SK-N-SH (cell line): ENCODE measurements at regions not wholly inside any gene's neighbourhood (a gene's known extent, or its start where the extent isn't known, plus 50 kb on each side); places are given as distances from the start of the nearest gene placed in this dataset.

ENCODE experiments used
- CTCF ChIA-PET: fragments of 300-600, 350-600 bp; formaldehyde crosslinking; extraction: SDS; loops from one replicate; lab custom pipeline; 2021; lab: Yijun Ruan, JAX
- POLR2A ChIA-PET: fragments of 350-600 bp; sonication (Branson Sonifier 250); formaldehyde crosslinking; extraction: SDS; loops from one replicate; lab custom pipeline; 2020; ENCODE audit warnings: antibody characterized with exemption, inconsistent platforms; lab: Yijun Ruan, JAX
- DNase-seq: peaks from one replicate; pipeline ENCODE4 v3.0.0; 2012
- H2AFZ ChIP-seq: fragments of 200-600 bp; sonication (generic); 2 replicates; pipeline ENCODE4 v1.8.1; 2016; ENCODE audit warnings: antibody characterized with exemption, mild to moderate bottlenecking, low read depth
- H3F3A ChIP-seq: fragments of 200-600 bp; sonication (generic); replicated peaks from 2 replicates; pipeline ENCODE3; 2016; ENCODE audit warnings: antibody characterized with exemption, mild to moderate bottlenecking; ENCODE audit not compliant: insufficient read depth
- H3K27ac ChIP-seq, 2 experiments: fragments of 200-500 bp in 1 of 2; fragments of 200-600 bp in 1 of 2; sonication (Bioruptor generic) in 1 of 2; sonication (generic), shearing (Covaris generic) in 1 of 2; 2 replicates each; pipeline versions ENCODE4 v1.5.1 to v1.6.1; 2014 to 2016; ENCODE audit warnings: low read depth in 2 of 2, inconsistent platforms in 1 of 2, low read length in 1 of 2, mild to moderate bottlenecking in 1 of 2, mixed read lengths in 1 of 2
- H3K27me3 ChIP-seq: fragments of 200-600 bp; sonication (generic), shearing (Covaris generic); 2 replicates; pipeline ENCODE4 v1.6.1; 2016; ENCODE audit warnings: mixed run types; ENCODE audit not compliant: insufficient read depth
- H3K36me3 ChIP-seq, 2 experiments: fragments of 200-500 bp in 1 of 2; fragments of 200-600 bp in 1 of 2; sonication (Bioruptor generic) in 1 of 2; sonication (generic) in 1 of 2; replicated peaks in 1 of 2; 2 replicates each; pipeline versions ENCODE3 to v1.5.1; 2014 to 2016; ENCODE audit warnings: low read length in 1 of 2, mild to moderate bottlenecking in 1 of 2; ENCODE audit not compliant: insufficient read depth in 2 of 2, control insufficient read depth in 1 of 2
- H3K4me1 ChIP-seq, 2 experiments: fragments of 200-500 bp in 1 of 2; fragments of 200-600 bp in 1 of 2; sonication (Bioruptor generic) in 1 of 2; sonication (generic), shearing (Covaris generic) in 1 of 2; 2 replicates each; pipeline versions ENCODE4 v1.5.1 to v1.6.1; 2014 to 2016; ENCODE audit warnings: low read depth in 1 of 2, low read length in 1 of 2, mixed run types in 1 of 2; ENCODE audit not compliant: insufficient read depth in 2 of 2, control insufficient read depth in 1 of 2
- H3K4me2 ChIP-seq: fragments of 200-600 bp; sonication (generic), shearing (Covaris generic); 2 replicates; pipeline ENCODE4 v1.6.1; 2017; ENCODE audit warnings: mixed run types
- H3K4me3 ChIP-seq, 2 experiments: fragments of 200-500 bp in 1 of 2; fragments of 200-600 bp in 1 of 2; sonication (Bioruptor generic) in 1 of 2; sonication (generic), shearing (Covaris generic) in 1 of 2; 2 replicates each; pipeline versions ENCODE4 v1.5.1 to v1.8.1; 2014 to 2016; ENCODE audit warnings: low read depth in 2 of 2, inconsistent platforms in 1 of 2, low read length in 1 of 2, mild to moderate bottlenecking in 1 of 2, mixed read lengths in 1 of 2, moderate library complexity in 1 of 2
- H3K79me2 ChIP-seq: fragments of 200-600 bp; sonication (generic); 2 replicates; pipeline ENCODE4 v1.8.1; 2017; ENCODE audit warnings: mild to moderate bottlenecking; ENCODE audit not compliant: insufficient read depth
- H3K9ac ChIP-seq: fragments of 200-600 bp; sonication (generic); 2 replicates; pipeline ENCODE4 v1.6.1; 2017; ENCODE audit warnings: mixed run types
- H3K9me2 ChIP-seq: fragments of 200-600 bp; sonication (generic); 2 replicates; pipeline ENCODE4 v1.6.1; 2017; ENCODE audit warnings: mixed run types
- H3K9me3 ChIP-seq: fragments of 200-600 bp; sonication (generic); 2 replicates; pipeline ENCODE4 v1.6.1; 2017; ENCODE audit warnings: mixed run types, mild to moderate bottlenecking, moderate library complexity
- H4K20me1 ChIP-seq: fragments of 200-600 bp; sonication (generic); 2 replicates; pipeline ENCODE4 v1.6.1; 2017; ENCODE audit warnings: mild to moderate bottlenecking, mixed run types; ENCODE audit not compliant: insufficient read depth
- EP300 ChIP-seq, 2 experiments: IDR thresholded peaks; 2 replicates each; pipeline versions ENCODE4 v1.4.0 to v1.6.1; 2012; ENCODE audit warnings: borderline replicate concordance in 1 of 2, low read depth in 1 of 2, low read length in 1 of 2
- FOXJ3 ChIP-seq: sonication (generic); formaldehyde crosslinking; IDR thresholded peaks from 2 replicates; pipeline ENCODE4 v1.5.1; 2020; ENCODE audit warnings: mild to moderate bottlenecking, missing genetic modification reagents
- GABPA ChIP-seq: IDR thresholded peaks from 2 replicates; pipeline ENCODE4 v1.4.0; 2012; ENCODE audit warnings: low read depth, mild to moderate bottlenecking
- GATA2 ChIP-seq: sonication (generic); formaldehyde crosslinking; IDR thresholded peaks from 2 replicates; pipeline ENCODE4 v1.5.0; 2020; ENCODE audit warnings: mild to moderate bottlenecking, missing genetic modification reagents
- MAX ChIP-seq: IDR thresholded peaks from 2 replicates; pipeline ENCODE4 v1.4.0; 2012; ENCODE audit warnings: low read depth
- MEF2A ChIP-seq: IDR thresholded peaks from 2 replicates; pipeline ENCODE4 v1.4.0; 2012; ENCODE audit warnings: low read depth, borderline replicate concordance
- MXI1 ChIP-seq: IDR thresholded peaks from 2 replicates; pipeline ENCODE4 v1.6.1; 2012; ENCODE audit warnings: mild to moderate bottlenecking, low read depth, low read length, improper control_type of control experiment
- NRF1 ChIP-seq: IDR thresholded peaks from 2 replicates; pipeline ENCODE4 v1.6.1; 2012; ENCODE audit warnings: low read depth, mild to moderate bottlenecking, low read length
- SMC3 ChIP-seq: IDR thresholded peaks from 2 replicates; pipeline ENCODE4 v1.6.1; 2012; ENCODE audit warnings: low read depth, low read length, improper control_type of control experiment
- TAF1 ChIP-seq: IDR thresholded peaks from 2 replicates; pipeline ENCODE4 v1.6.1; 2012; ENCODE audit warnings: low read depth, mild to moderate bottlenecking, low read length, moderate library complexity, borderline replicate concordance
- TEAD4 ChIP-seq: IDR thresholded peaks from 2 replicates; pipeline ENCODE4 v1.4.0; 2012; ENCODE audit warnings: mild to moderate bottlenecking, borderline replicate concordance; ENCODE audit not compliant: insufficient read depth
- YY1 ChIP-seq: IDR thresholded peaks from 2 replicates; pipeline ENCODE4 v1.4.0; 2012; ENCODE audit warnings: low read depth, mild to moderate bottlenecking
- WGBS: methylation state at CpG from one replicate; pipeline ENCODE4 v1.1.6; 2017; ENCODE audit warnings: low lambda C conversion rate; 5-methylcytosine and 5-hydroxymethylcytosine counted together
- TF ChIP-seq, protein P1 (sequence below): fragments of 150-350 bp; IDR thresholded peaks from 2 replicates; pipeline ENCODE4 v1.6.1; 2016; ENCODE audit warnings: mild to moderate bottlenecking, low read depth, low read length

GRCh38 chr3:3356846-3357245 lies 177.4 kb upstream of the CRBN start (continued):
- TF ChIP-seq, protein P1, sequence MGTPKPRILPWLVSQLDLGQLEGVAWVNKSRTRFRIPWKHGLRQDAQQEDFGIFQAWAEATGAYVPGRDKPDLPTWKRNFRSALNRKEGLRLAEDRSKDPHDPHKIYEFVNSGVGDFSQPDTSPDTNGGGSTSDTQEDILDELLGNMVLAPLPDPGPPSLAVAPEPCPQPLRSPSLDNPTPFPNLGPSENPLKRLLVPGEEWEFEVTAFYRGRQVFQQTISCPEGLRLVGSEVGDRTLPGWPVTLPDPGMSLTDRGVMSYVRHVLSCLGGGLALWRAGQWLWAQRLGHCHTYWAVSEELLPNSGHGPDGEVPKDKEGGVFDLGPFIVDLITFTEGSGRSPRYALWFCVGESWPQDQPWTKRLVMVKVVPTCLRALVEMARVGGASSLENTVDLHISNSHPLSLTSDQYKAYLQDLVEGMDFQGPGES, result no peak

DNA sequence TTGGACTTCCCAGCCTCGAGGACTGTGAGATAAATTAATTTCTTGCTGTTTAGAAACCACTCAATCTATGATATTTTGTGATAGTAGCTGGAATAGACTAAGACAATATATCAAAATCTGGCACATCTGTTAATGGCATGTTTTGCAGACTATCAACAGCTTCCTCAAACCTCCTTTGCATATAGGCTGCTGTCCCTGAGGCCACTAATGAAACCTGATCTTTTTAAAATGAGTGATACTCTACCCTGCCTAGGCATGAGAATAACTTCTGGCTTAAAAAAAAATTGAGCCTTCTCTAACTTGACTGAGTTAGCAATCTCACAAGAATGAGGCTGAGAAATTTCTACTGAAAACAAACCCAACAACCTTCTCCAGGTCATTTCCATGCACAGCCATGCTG lies 176.0 kb upstream of the CRBN start:
- Histone ChIP-seq H3K9ac (no peak overlapping the region), H3K36me3 (no peaks in the 10 kb centered on the region), H2AFZ (no peak overlapping the region), H3K9me2 (no peaks in the 10 kb centered on the region), H3K27me3 (no peaks in the 10 kb centered on the region), H3K27ac (no peak overlapping the region), H3K9me3 (no peaks in the 10 kb centered on the region), H4K20me1 (no peaks in the 10 kb centered on the region), H3K79me2 (no peaks in the 10 kb centered on the region), H3F3A (no peaks in the 10 kb centered on the region), H3K4me2 (no peak overlapping the region), H3K4me3 (no peak overlapping the region), H3K4me1 (no peaks in the 10 kb centered on the region)
- no peak for TF ChIP-seq GABPA
- no peak for TF ChIP-seq GATA2 (CRISPR knock-in tag)
- no peak for TF ChIP-seq TEAD4
- TF ChIP-seq YY1, result no peak
- no peak for TF ChIP-seq MEF2A
- no peak for TF ChIP-seq MXI1
- TF ChIP-seq FOXJ3 (CRISPR knock-in tag), result no peak
- no peak for TF ChIP-seq MAX
- TF ChIP-seq NRF1, result no peak
- TF ChIP-seq EP300 (IDR thresholded peaks at IDR 0.05; ENCODE audit: borderline replicate concordance in 1 of 2, low read depth in 1 of 2, low read length in 1 of 2), result no peak
- DNase-seq, result no peak
- WGBS, result 5% methylated on average over 1 of the region's 1 CpG
- ChIA-PET POLR2A (no interaction called here), CTCF (interaction anchor here (0.7 kb wide), 1 partner anchor 724 kb away, joined by 3 read pairs; no protein-coding TSS in a partner anchor)

DNA sequence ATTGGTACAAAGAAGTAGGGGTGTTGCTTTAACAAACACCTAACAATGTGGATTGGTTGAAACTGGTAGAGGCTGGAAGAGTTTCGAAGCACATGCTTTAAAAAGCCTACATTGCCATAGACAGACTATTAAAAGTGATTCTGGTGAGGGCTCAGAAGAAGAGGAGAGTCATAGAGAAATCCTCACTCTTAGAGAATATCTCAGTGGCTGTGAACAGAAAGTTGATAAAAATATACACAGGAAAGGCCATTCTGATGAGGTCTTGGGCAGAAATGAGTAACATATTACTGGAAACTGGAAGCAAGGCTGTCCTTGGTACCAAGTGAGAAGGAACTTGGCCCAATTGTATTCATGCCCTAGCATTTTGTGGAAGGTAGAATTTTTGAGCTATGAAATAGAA lies 173.7 kb upstream of the CRBN start:
- H2AFZ ChIP-seq, result no peak overlapping the region
- 0% methylated on average over 1 of the region's 1 CpG for WGBS
- no peak for TF ChIP-seq SMC3
- TF ChIP-seq TAF1, result no peak
- no peak overlapping the region for H3K9ac ChIP-seq
- H3K4me2 ChIP-seq, result no peak overlapping the region
- no peaks in the 10 kb centered on the region for H3F3A ChIP-seq
- H3K4me3 ChIP-seq, result no peak overlapping the region
- no peak overlapping the region for H3K27ac ChIP-seq
- POLR2A ChIA-PET, result no interaction called here
- CTCF ChIA-PET, result no interaction called here
- DNase-seq, result no peak
- no peaks in the 10 kb centered on the region for H3K27me3 ChIP-seq
- no peaks in the 10 kb centered on the region for H3K4me1 ChIP-seq
- no peaks in the 10 kb centered on the region for H3K9me3 ChIP-seq
- H3K9me2 ChIP-seq, result no peaks in the 10 kb centered on the region
- H3K79me2 ChIP-seq, result no peaks in the 10 kb centered on the region
- H4K20me1 ChIP-seq, result no peaks in the 10 kb centered on the region
- H3K36me3 ChIP-seq, result no peaks in the 10 kb centered on the region
